ENCODE measurements at regions not wholly inside any gene's neighbourhood (a gene's known extent, or its start where the extent isn't known, plus 50 kb on each side); places are given as distances from the start of the nearest gene placed in this dataset.

- Histone ChIP-seq H3K27me3 (no peaks in the 10 kb centered on the region), H3K4me1 (no peaks in the 10 kb centered on the region), H3K27ac (no peak overlapping the region), H3K4me3 (no peak overlapping the region), H3K36me3 (no peaks in the 10 kb centered on the region), H3K9me3 (no peaks in the 10 kb centered on the region)
- intact Hi-C loops (cut with DNase I; ENCODE audit: low total_unique reads) (no loop called here), in situ Hi-C loops (cut with MboI; ENCODE audit: low pct_ligation_motif_present in 1 of 4, low pct_unique_long_range_greater_than_20kb in 1 of 4, low sequenced_read_pairs in 3 of 4) (no loop called here)
- DNase-seq: no peak
- TF ChIP-seq CTCF (IDR thresholded peaks at IDR 0.05) (no peak), EP300 (IDR thresholded peaks at IDR 0.05; ENCODE audit: low read depth) (no peak), POLR2AphosphoS5 (IDR thresholded peaks at IDR 0.05) (no peak), POLR2A (IDR thresholded peaks at IDR 0.05) (no peak)
- 78 to 88% methylated on average over 4 of the region's 4 CpGs for WGBS, 2 donors (ENCODE audit: low coverage in 1 of 2)
Observed at GRCh38 chr18:61616111-61616610, 276.6 kb downstream of the RNF152 start.

GRCh38 chr18:61612517-61612916, 279.3 kb downstream of the CDH20 start:
- no peak overlapping the region for H3K4me3 ChIP-seq
- H3K9me3 ChIP-seq: no peaks in the 10 kb centered on the region
- H3K36me3 ChIP-seq: no peaks in the 10 kb centered on the region
- no peak for DNase-seq
- no peaks in the 10 kb centered on the region for H3K4me1 ChIP-seq
- in situ Hi-C loops (cut with MboI; ENCODE audit: low pct_ligation_motif_present in 1 of 4, low pct_unique_long_range_greater_than_20kb in 1 of 4, low sequenced_read_pairs in 3 of 4) (no loop called here), intact Hi-C loops (cut with DNase I; ENCODE audit: low total_unique reads) (loop anchor here (5.0 kb wide), 1 partner anchor 1270 kb away; no protein-coding TSS in a partner anchor)
- no peak overlapping the region for H3K27ac ChIP-seq
- TF ChIP-seq EP300 (IDR thresholded peaks at IDR 0.05; ENCODE audit: low read depth): no peak
- TF ChIP-seq POLR2AphosphoS5 (IDR thresholded peaks at IDR 0.05): no peak
- TF ChIP-seq CTCF (IDR thresholded peaks at IDR 0.05): no peak
- no peak for TF ChIP-seq POLR2A (IDR thresholded peaks at IDR 0.05)
- no peaks in the 10 kb centered on the region for H3K27me3 ChIP-seq

- Histone ChIP-seq H3K36me3 (no peaks in the 10 kb centered on the region), H3K4me1 (peaks cover 0 to 11% (median 0%) of the 10 kb centered on the region in 4 donors), H3K27me3 (no peaks in the 10 kb centered on the region), H3K4me3 (no peak overlapping the region), H3K27ac (no peak overlapping the region), H3K9me3 (no peaks in the 10 kb centered on the region)
- in situ Hi-C loops (cut with MboI; ENCODE audit: low pct_ligation_motif_present in 1 of 4, low pct_unique_long_range_greater_than_20kb in 1 of 4, low sequenced_read_pairs in 3 of 4) (no loop called here), intact Hi-C loops (cut with DNase I; ENCODE audit: low total_unique reads) (loop anchor here (1.0 kb wide), 1 partner anchor 45 kb away; no protein-coding TSS in a partner anchor)
- no peak for TF ChIP-seq POLR2AphosphoS5 (IDR thresholded peaks at IDR 0.05)
- TF ChIP-seq POLR2A (IDR thresholded peaks at IDR 0.05): no peak
- no peak for TF ChIP-seq CTCF (IDR thresholded peaks at IDR 0.05)
- TF ChIP-seq EP300 (IDR thresholded peaks at IDR 0.05; ENCODE audit: low read depth): no peak
- DNase-seq: no peak
Observed at GRCh38 chr18:61609131-61609530, 275.9 kb downstream of the CDH20 start.

- intact Hi-C loops (cut with DNase I; ENCODE audit: low total_unique reads): no loop called here
- WGBS, 2 donors (ENCODE audit: low coverage in 1 of 2): 61 to 89% methylated on average over 1 of the region's 1 CpG
- Histone ChIP-seq H3K36me3 (no peaks in the 10 kb centered on the region), H3K27me3 (no peaks in the 10 kb centered on the region), H3K9me3 (no peaks in the 10 kb centered on the region), H3K4me3 (no peak overlapping the region), H3K27ac (no peak overlapping the region), H3K4me1 (peaks cover 0 to 11% (median 0%) of the 10 kb centered on the region in 4 donors)
- in situ Hi-C loops (cut with MboI; ENCODE audit: low pct_ligation_motif_present in 1 of 4, low pct_unique_long_range_greater_than_20kb in 1 of 4, low sequenced_read_pairs in 3 of 4): no loop called here
- no peak for DNase-seq
- no peak for TF ChIP-seq CTCF (IDR thresholded peaks at IDR 0.05)
Observed at GRCh38 chr18:61608316-61608715, 275.1 kb downstream of the CDH20 start.
